K562 (cell line): ENCODE measurements at regions not wholly inside any gene's neighbourhood (a gene's known extent, or its start where the extent isn't known, plus 50 kb on each side); places are given as distances from the start of the nearest gene placed in this dataset.

Source experiments
- CBX3 ChIP-seq, 2 experiments: IDR thresholded peaks; 1 replicate in 1 of 2; 2 replicates in 1 of 2; pipeline ENCODE4 v1.6.1; 2012; ENCODE audit warnings: inconsistent platforms in 2 of 2, low read length in 2 of 2, borderline replicate concordance in 1 of 2, control low read depth in 1 of 2
- CHAMP1 ChIP-seq: fragments of 450-650 bp; IDR thresholded peaks from 2 replicates; pipeline ENCODE4 v1.6.1; 2016; ENCODE audit warnings: mild to moderate bottlenecking
- DPF2 ChIP-seq: fragments of 450-650 bp; IDR thresholded peaks from 2 replicates; pipeline ENCODE4 v1.6.1; 2016
- EP300 ChIP-seq: IDR thresholded peaks from 2 replicates; pipeline ENCODE4 v1.6.1; 2012; ENCODE audit warnings: low read length, improper control_type of control experiment
- FOSL1 ChIP-seq: fragments of 200-800 bp; sonication (Bioruptor generic); conservative IDR thresholded peaks from 2 replicates; pipeline ENCODE4 v1.6.1; 2016; ENCODE audit warnings: missing genetic modification characterization, missing compliant biosample characterization
- FOXJ2 ChIP-seq: fragments of 200-800 bp; sonication (Bioruptor generic); IDR thresholded peaks from 2 replicates; pipeline ENCODE4 v1.6.1; 2016; ENCODE audit warnings: missing genetic modification characterization, missing compliant biosample characterization
- GATAD2B ChIP-seq: fragments of 450-650 bp; IDR thresholded peaks from 2 replicates; pipeline ENCODE4 v1.6.1; 2017; ENCODE audit warnings: mild to moderate bottlenecking, borderline replicate concordance
- MCM7 ChIP-seq, 2 experiments: fragments of 450-650 bp; IDR thresholded peaks; 2 replicates each; pipeline ENCODE4 v1.6.1; 2016 to 2018
- TEAD4 ChIP-seq, 2 experiments: sonication (generic) in 1 of 2; formaldehyde crosslinking in 1 of 2; IDR thresholded peaks; 2 replicates each; pipeline versions ENCODE4 v1.6.1 to v1.8.0; 2012 to 2022; ENCODE audit warnings: borderline replicate concordance in 1 of 2, inconsistent platforms in 1 of 2, low read length in 1 of 2, mild to moderate bottlenecking in 1 of 2, missing genetic modification reagents in 1 of 2
- ZNF263 ChIP-seq: sonication (generic); formaldehyde crosslinking; IDR thresholded peaks from 2 replicates; pipeline ENCODE4 v1.8.0; 2022; ENCODE audit warnings: mild to moderate bottlenecking, missing genetic modification reagents, borderline replicate concordance
- ZNF280B ChIP-seq: fragments of 250-450 bp; sonication (Bioruptor Pico); IDR thresholded peaks from 2 replicates; pipeline ENCODE4 v1.5.1; 2021; ENCODE audit warnings: mild to moderate bottlenecking
- ZNF3 ChIP-seq: fragments of 250-450 bp; sonication (Bioruptor Pico); IDR thresholded peaks from 2 replicates; pipeline ENCODE4 v1.5.0; 2021; ENCODE audit warnings: mild to moderate bottlenecking, moderate library complexity
- ZNF354B ChIP-seq: fragments of 250-450 bp; sonication (Bioruptor Pico); IDR thresholded peaks from 2 replicates; pipeline ENCODE4 v1.4.0; 2020
- ZNF639 ChIP-seq, 2 experiments: fragments of 200-800 bp in 1 of 2; sonication (Bioruptor generic) in 1 of 2; sonication (generic) in 1 of 2; formaldehyde crosslinking in 1 of 2; IDR thresholded peaks in 1 of 2; conservative IDR thresholded peaks in 1 of 2; 2 replicates each; pipeline versions ENCODE4 v1.5.0 to v1.6.1; 2016 to 2020; ENCODE audit warnings: missing compliant biosample characterization in 1 of 2, missing genetic modification characterization in 1 of 2, missing genetic modification reagents in 1 of 2
- ZNF780A ChIP-seq: fragments of 250-450 bp; sonication (Bioruptor Pico); IDR thresholded peaks from 2 replicates; pipeline ENCODE4 v1.5.0; 2021; ENCODE audit warnings: mild to moderate bottlenecking
- TF ChIP-seq, protein P1 (sequence below): sonication (generic); IDR thresholded peaks from 2 replicates; pipeline ENCODE4 v1.6.1; 2016
- TF ChIP-seq, protein P2 (sequence below): fragments of 450-650 bp; formaldehyde crosslinking; conservative IDR thresholded peaks from 2 replicates; pipeline ENCODE4 v1.4.0; 2022; ENCODE audit warnings: mild to moderate bottlenecking, missing genetic modification characterization
- TF ChIP-seq, protein P3 (sequence below): conservative IDR thresholded peaks from 2 replicates; pipeline ENCODE4 v1.6.1; 2011; ENCODE audit warnings: low read depth, mild to moderate bottlenecking, low read length; ENCODE audit not compliant: control insufficient read depth

GRCh38 chr1:60958001-60958400 is 124.4 kb upstream of the NFIA start (continued):
- no peak for TF ChIP-seq ZNF354B (CRISPR knock-in tag)
- no peak for TF ChIP-seq FOXJ2
- 0 out of 4 replicates have a peak, but pooled peaks of 1 of the 2 experiments have one; percentile 70 for TF ChIP-seq ZNF639 (CRISPR knock-in tag; conservative IDR thresholded peaks at IDR 0.05 in 1 of 2, IDR thresholded peaks at IDR 0.05 in 1 of 2)
- TF ChIP-seq, protein P1, sequence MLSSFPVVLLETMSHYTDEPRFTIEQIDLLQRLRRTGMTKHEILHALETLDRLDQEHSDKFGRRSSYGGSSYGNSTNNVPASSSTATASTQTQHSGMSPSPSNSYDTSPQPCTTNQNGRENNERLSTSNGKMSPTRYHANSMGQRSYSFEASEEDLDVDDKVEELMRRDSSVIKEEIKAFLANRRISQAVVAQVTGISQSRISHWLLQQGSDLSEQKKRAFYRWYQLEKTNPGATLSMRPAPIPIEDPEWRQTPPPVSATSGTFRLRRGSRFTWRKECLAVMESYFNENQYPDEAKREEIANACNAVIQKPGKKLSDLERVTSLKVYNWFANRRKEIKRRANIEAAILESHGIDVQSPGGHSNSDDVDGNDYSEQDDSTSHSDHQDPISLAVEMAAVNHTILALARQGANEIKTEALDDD, result peak; percentile 70; the same call in 1 of the 2 replicates
- TF ChIP-seq, protein P2, sequence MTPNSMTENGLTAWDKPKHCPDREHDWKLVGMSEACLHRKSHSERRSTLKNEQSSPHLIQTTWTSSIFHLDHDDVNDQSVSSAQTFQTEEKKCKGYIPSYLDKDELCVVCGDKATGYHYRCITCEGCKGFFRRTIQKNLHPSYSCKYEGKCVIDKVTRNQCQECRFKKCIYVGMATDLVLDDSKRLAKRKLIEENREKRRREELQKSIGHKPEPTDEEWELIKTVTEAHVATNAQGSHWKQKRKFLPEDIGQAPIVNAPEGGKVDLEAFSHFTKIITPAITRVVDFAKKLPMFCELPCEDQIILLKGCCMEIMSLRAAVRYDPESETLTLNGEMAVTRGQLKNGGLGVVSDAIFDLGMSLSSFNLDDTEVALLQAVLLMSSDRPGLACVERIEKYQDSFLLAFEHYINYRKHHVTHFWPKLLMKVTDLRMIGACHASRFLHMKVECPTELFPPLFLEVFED, result no peak
- TF ChIP-seq ZNF263 (CRISPR knock-in tag), result no peak
- TF ChIP-seq ZNF3 (CRISPR knock-in tag), result no peak
- TF ChIP-seq ZNF280B (CRISPR knock-in tag), result no peak
- peak; percentile 86 for TF ChIP-seq DPF2
- TF ChIP-seq EP300, result peak; percentile 81; the same call in 1 of the 2 replicates
- TF ChIP-seq, protein P3, sequence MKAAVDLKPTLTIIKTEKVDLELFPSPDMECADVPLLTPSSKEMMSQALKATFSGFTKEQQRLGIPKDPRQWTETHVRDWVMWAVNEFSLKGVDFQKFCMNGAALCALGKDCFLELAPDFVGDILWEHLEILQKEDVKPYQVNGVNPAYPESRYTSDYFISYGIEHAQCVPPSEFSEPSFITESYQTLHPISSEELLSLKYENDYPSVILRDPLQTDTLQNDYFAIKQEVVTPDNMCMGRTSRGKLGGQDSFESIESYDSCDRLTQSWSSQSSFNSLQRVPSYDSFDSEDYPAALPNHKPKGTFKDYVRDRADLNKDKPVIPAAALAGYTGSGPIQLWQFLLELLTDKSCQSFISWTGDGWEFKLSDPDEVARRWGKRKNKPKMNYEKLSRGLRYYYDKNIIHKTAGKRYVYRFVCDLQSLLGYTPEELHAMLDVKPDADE, result no peak
- TF ChIP-seq CHAMP1, result peak; percentile 81
- no peak for TF ChIP-seq ZNF780A (CRISPR knock-in tag)
- TF ChIP-seq MCM7 (IDR thresholded peaks at IDR 0.05), result no peak
- peak; percentile 89 for TF ChIP-seq FOSL1 (tag)
- TF ChIP-seq TEAD4 (IDR thresholded peaks at IDR 0.05; ENCODE audit: low read length), result peak; percentile 32; the same call in 1 of the 2 replicates
- TF ChIP-seq TEAD4 (CRISPR knock-in tag; IDR thresholded peaks at IDR 0.05; ENCODE audit: borderline replicate concordance), result no peak
- 0 out of 2 replicates have a peak, but pooled peaks have one; percentile 37 for TF ChIP-seq GATAD2B
- TF ChIP-seq CBX3 (IDR thresholded peaks at IDR 0.05; ENCODE audit: borderline replicate concordance in 1 of 2, low read length in 2 of 2), result peak in 1 of 2 experiments; percentile 87; a peak in 1 of 3 replicates
